A549 (cell line): ENCODE measurements at regions not wholly inside any gene's neighbourhood (a gene's known extent, or its start where the extent isn't known, plus 50 kb on each side); places are given as distances from the start of the nearest gene placed in this dataset.

Source experiments
- CHD2 ChIP-seq: fragments of 150-350 bp; IDR thresholded peaks from 2 replicates; pipeline ENCODE4 v1.6.1; 2014; ENCODE audit warnings: low read length; ENCODE audit not compliant: partially characterized antibody
- EP300 ChIP-seq, 2 experiments: fragments of >200 bp; sonication (Bioruptor Twin); formaldehyde crosslinking; IDR thresholded peaks; 2 replicates in 1 of 2; 3 replicates in 1 of 2; pipeline ENCODE4 v1.6.1; 2016 to 2017
- MAZ ChIP-seq: fragments of 150-350 bp; IDR thresholded peaks from 2 replicates; pipeline ENCODE4 v1.6.1; 2014; ENCODE audit warnings: antibody characterized with exemption, low read depth, low read length, borderline replicate concordance
- TF ChIP-seq, protein P1 (sequence below): fragments of 450-650 bp; IDR thresholded peaks from 2 replicates; pipeline ENCODE4 v1.6.1; 2014; ENCODE audit warnings: antibody characterized with exemption
- TF ChIP-seq, protein P2 (sequence below): IDR thresholded peaks from 2 replicates; pipeline ENCODE4 v1.6.1; 2012
- TF ChIP-seq, protein P3 (sequence below): fragments of 200-600 bp; sonication (generic); IDR thresholded peaks from 2 replicates; pipeline ENCODE4 v1.6.1; 2016; ENCODE audit warnings: antibody characterized with exemption, mild to moderate bottlenecking, moderate library complexity

DNA sequence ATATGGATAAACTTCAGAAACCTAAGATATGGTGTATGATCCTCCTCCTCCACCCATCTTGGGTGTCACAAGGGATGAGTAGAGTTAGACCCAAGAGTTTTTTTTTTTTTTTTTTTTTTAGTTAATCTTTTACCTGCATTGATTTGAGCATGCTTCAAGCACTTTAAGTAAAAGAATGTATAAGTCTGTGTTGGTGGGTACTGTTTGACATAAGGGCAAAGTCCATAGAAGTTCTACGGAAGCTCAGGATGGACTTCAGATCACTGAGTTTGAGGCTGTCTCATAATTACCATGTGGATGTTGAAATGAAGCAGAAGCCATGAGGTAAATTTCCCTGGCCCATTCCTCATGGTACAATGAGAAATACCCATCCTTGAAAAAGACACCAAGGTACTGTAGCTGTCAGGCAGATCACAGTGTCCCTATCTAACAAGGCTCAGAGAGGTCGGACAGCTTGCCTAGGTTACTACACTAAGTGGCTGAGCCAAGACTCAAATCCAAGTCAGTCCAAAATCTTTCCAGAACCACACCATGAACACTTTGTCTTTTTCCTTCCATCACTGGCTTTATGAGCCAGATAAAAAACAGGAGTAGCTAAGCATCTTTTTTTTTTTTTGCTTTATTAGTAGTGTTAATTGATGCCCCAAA is 962.8 kb downstream of the CDH11 start:
- TF ChIP-seq MAZ, result no peak
- TF ChIP-seq, protein P1, sequence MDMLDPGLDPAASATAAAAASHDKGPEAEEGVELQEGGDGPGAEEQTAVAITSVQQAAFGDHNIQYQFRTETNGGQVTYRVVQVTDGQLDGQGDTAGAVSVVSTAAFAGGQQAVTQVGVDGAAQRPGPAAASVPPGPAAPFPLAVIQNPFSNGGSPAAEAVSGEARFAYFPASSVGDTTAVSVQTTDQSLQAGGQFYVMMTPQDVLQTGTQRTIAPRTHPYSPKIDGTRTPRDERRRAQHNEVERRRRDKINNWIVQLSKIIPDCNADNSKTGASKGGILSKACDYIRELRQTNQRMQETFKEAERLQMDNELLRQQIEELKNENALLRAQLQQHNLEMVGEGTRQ, result no peak
- no peak for TF ChIP-seq CHD2
- TF ChIP-seq, protein P2, sequence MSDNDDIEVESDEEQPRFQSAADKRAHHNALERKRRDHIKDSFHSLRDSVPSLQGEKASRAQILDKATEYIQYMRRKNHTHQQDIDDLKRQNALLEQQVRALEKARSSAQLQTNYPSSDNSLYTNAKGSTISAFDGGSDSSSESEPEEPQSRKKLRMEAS, result no peak
- no peak for TF ChIP-seq EP300 (IDR thresholded peaks at IDR 0.05)
- TF ChIP-seq, protein P3, sequence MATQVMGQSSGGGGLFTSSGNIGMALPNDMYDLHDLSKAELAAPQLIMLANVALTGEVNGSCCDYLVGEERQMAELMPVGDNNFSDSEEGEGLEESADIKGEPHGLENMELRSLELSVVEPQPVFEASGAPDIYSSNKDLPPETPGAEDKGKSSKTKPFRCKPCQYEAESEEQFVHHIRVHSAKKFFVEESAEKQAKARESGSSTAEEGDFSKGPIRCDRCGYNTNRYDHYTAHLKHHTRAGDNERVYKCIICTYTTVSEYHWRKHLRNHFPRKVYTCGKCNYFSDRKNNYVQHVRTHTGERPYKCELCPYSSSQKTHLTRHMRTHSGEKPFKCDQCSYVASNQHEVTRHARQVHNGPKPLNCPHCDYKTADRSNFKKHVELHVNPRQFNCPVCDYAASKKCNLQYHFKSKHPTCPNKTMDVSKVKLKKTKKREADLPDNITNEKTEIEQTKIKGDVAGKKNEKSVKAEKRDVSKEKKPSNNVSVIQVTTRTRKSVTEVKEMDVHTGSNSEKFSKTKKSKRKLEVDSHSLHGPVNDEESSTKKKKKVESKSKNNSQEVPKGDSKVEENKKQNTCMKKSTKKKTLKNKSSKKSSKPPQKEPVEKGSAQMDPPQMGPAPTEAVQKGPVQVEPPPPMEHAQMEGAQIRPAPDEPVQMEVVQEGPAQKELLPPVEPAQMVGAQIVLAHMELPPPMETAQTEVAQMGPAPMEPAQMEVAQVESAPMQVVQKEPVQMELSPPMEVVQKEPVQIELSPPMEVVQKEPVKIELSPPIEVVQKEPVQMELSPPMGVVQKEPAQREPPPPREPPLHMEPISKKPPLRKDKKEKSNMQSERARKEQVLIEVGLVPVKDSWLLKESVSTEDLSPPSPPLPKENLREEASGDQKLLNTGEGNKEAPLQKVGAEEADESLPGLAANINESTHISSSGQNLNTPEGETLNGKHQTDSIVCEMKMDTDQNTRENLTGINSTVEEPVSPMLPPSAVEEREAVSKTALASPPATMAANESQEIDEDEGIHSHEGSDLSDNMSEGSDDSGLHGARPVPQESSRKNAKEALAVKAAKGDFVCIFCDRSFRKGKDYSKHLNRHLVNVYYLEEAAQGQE, result no peak
